B cell (primary cell): ENCODE measurements at regions not wholly inside any gene's neighbourhood (a gene's known extent, or its start where the extent isn't known, plus 50 kb on each side); places are given as distances from the start of the nearest gene placed in this dataset.

Source experiments
- ATAC-seq: fragments of 200-7000 bp; cut with Tn5 transposase; one replicate; pipeline ENCODE4 v1.10.0; 2021; ENCODE audit warnings: low read depth, mild to moderate bottlenecking, moderate number of reproducible peaks, moderate library complexity
- CTCF ChIA-PET: fragments of 350-600 bp; sonication (Branson Sonifier 250); formaldehyde crosslinking; loops from one replicate; lab custom pipeline; 2021; ENCODE audit warnings: antibody characterized with exemption, inconsistent platforms; lab: Charles Lee
- POLR2A ChIA-PET: fragments of 350-600 bp; sonication (Branson Sonifier 250); formaldehyde crosslinking; loops from one replicate; lab custom pipeline; 2021; ENCODE audit warnings: antibody characterized with exemption; lab: Charles Lee
- DNase-seq: peaks from one replicate; pipeline ENCODE4 v3.0.0; 2013
- H2AFZ ChIP-seq: 2 replicates; pipeline ENCODE4 v1.6.1; 2012; ENCODE audit warnings: mild to moderate bottlenecking, low read depth, low read length; ENCODE audit not compliant: insufficient read depth, poor library complexity, severe bottlenecking
- H3K27ac ChIP-seq, 2 donors: 1 replicate in 1 of 2; 2 replicates in 1 of 2; pipeline ENCODE4 v1.5.1; 2012 to 2013; ENCODE audit warnings: low read length in 2 of 2, mild to moderate bottlenecking in 2 of 2, moderate library complexity in 1 of 2
- H3K27me3 ChIP-seq, 4 experiments: fragments of 200-600 bp in 1 of 4; sonication (generic) in 1 of 4; replicated peaks in 1 of 4; 1 replicate in 2 of 4; 2 replicates in 2 of 4; pipeline versions ENCODE4 v1.6.1 to v1.7.0; 2013 to 2016; ENCODE audit warnings: low read length in 3 of 4, mild to moderate bottlenecking in 2 of 4, mixed read lengths in 1 of 4, moderate library complexity in 1 of 4; ENCODE audit not compliant: insufficient read depth in 4 of 4, control insufficient read depth in 3 of 4; ENCODE audit errors: control extremely low read depth in 1 of 4
- H3K36me3 ChIP-seq, 2 experiments: replicated peaks in 1 of 2; 1 replicate in 1 of 2; 2 replicates in 1 of 2; pipeline versions ENCODE4 v1.6.1 to v1.7.1; 2013; ENCODE audit warnings: low read length in 1 of 2; ENCODE audit not compliant: insufficient read depth in 2 of 2, control insufficient read depth in 1 of 2; ENCODE audit errors: control extremely low read depth in 1 of 2, extremely low read depth in 1 of 2
- H3K4me1 ChIP-seq, 2 donors: fragments of 200-600 bp in 1 of 2; sonication (generic) in 1 of 2; 1 replicate in 1 of 2; 2 replicates in 1 of 2; pipeline versions ENCODE4 v1.5.1 to v1.6.1; 2013 to 2017; ENCODE audit warnings: low read length in 2 of 2; ENCODE audit not compliant: control insufficient read depth in 2 of 2, insufficient read depth in 2 of 2
- H3K4me2 ChIP-seq: replicated peaks from 2 replicates; pipeline ENCODE3; 2012; ENCODE audit warnings: mild to moderate bottlenecking, low read depth, low read length; ENCODE audit not compliant: poor library complexity, severe bottlenecking
- H3K4me3 ChIP-seq, 5 experiments: fragments of 200-600 bp in 1 of 5; sonication (generic) in 1 of 5; 1 replicate in 3 of 5; 2 replicates in 2 of 5; pipeline versions ENCODE4 v1.5.1 to v1.7.0; 2011 to 2016; ENCODE audit warnings: low read length in 4 of 5, mild to moderate bottlenecking in 4 of 5, low read depth in 2 of 5, control low read depth in 1 of 5, moderate library complexity in 1 of 5; ENCODE audit not compliant: insufficient read depth in 1 of 5; ENCODE audit errors: control extremely low read depth in 1 of 5, extremely low read depth in 1 of 5
- H3K79me2 ChIP-seq: fragments of 200-600 bp; sonication (generic); one replicate; pipeline ENCODE4 v1.6.0; 2016; ENCODE audit warnings: low read length; ENCODE audit not compliant: control insufficient read depth, insufficient read depth
- H3K9ac ChIP-seq: fragments of 200-600 bp; sonication (generic); 2 replicates; pipeline ENCODE4 v1.6.1; 2017; ENCODE audit warnings: mild to moderate bottlenecking, low read length, moderate library complexity
- H3K9me3 ChIP-seq, 3 donors: one replicate each; pipeline versions ENCODE4 v1.6.1 to v1.7.1; 2013; ENCODE audit warnings: low read length in 2 of 3; ENCODE audit not compliant: control insufficient read depth in 2 of 3, insufficient read depth in 1 of 3; ENCODE audit errors: control extremely low read depth in 1 of 3
- H4K20me1 ChIP-seq: 2 replicates; pipeline ENCODE4 v1.6.0; 2012; ENCODE audit warnings: mild to moderate bottlenecking, low read length; ENCODE audit not compliant: insufficient read depth, control insufficient read depth, poor library complexity, severe bottlenecking
- H3K27ac Mint-ChIP-seq: one replicate; pipeline ENCODE4 v1.8.0; 2021; ENCODE audit warnings: mixed read lengths
- H3K27me3 Mint-ChIP-seq: one replicate; pipeline ENCODE4 v1.8.0; 2021; ENCODE audit warnings: mixed read lengths
- H3K4me1 Mint-ChIP-seq: one replicate; pipeline ENCODE4 v1.8.0; 2021; ENCODE audit warnings: mixed read lengths
- H3K4me3 Mint-ChIP-seq: one replicate; pipeline ENCODE4 v1.8.0; 2021; ENCODE audit warnings: mixed read lengths
- H3K9me3 Mint-ChIP-seq: one replicate; pipeline ENCODE4 v1.8.0; 2022; ENCODE audit warnings: mixed read lengths; ENCODE audit not compliant: insufficient read depth
- EZH2 ChIP-seq: IDR thresholded peaks from 2 replicates; pipeline ENCODE4 v1.6.1; 2012; ENCODE audit warnings: borderline replicate concordance, low read depth, mild to moderate bottlenecking, moderate library complexity, low read length; ENCODE audit not compliant: insufficient read depth, poor library complexity, severe bottlenecking
- WGBS: methylation state at CpG from one replicate; pipeline ENCODE4 v1.1.5; 2013; ENCODE audit warnings: missing lambda C conversion rate; ENCODE audit not compliant: insufficient coverage; 5-methylcytosine and 5-hydroxymethylcytosine counted together
- intact Hi-C: fragments of 100-400 bp; cut with micrococcal nuclease; formaldehyde crosslinking; loops from one replicate; pipeline ENCODE4 v1.10.0; 2022
- TF ChIP-seq, protein P1 (sequence below): fragments of 200-600 bp; IDR thresholded peaks from one replicate; pipeline ENCODE4 v1.8.0; 2022; ENCODE audit warnings: antibody characterized with exemption, mild to moderate bottlenecking

GRCh38 chr11:15754221-15754620 lies 602.1 kb downstream of the SOX6 start:
- Mint-ChIP-seq H3K27me3 (no peaks in the 10 kb centered on the region), H3K4me1 (no peaks in the 10 kb centered on the region), H3K27ac (no peak overlapping the region), H3K4me3 (no peak overlapping the region), H3K9me3 (no peaks in the 10 kb centered on the region)
- TF ChIP-seq, protein P1, sequence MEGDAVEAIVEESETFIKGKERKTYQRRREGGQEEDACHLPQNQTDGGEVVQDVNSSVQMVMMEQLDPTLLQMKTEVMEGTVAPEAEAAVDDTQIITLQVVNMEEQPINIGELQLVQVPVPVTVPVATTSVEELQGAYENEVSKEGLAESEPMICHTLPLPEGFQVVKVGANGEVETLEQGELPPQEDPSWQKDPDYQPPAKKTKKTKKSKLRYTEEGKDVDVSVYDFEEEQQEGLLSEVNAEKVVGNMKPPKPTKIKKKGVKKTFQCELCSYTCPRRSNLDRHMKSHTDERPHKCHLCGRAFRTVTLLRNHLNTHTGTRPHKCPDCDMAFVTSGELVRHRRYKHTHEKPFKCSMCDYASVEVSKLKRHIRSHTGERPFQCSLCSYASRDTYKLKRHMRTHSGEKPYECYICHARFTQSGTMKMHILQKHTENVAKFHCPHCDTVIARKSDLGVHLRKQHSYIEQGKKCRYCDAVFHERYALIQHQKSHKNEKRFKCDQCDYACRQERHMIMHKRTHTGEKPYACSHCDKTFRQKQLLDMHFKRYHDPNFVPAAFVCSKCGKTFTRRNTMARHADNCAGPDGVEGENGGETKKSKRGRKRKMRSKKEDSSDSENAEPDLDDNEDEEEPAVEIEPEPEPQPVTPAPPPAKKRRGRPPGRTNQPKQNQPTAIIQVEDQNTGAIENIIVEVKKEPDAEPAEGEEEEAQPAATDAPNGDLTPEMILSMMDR: no peak
- no peak for TF ChIP-seq EZH2
- ChIA-PET POLR2A (no interaction called here), CTCF (no interaction called here)
- H3K36me3 ChIP-seq: no peaks in the 10 kb centered on the region
- no peak overlapping the region for H3K27ac ChIP-seq
- no peak overlapping the region for H3K4me3 ChIP-seq
- intact Hi-C loops: no loop called here
- no peaks in the 10 kb centered on the region for H3K9me3 ChIP-seq
- H3K4me1 ChIP-seq: no peaks in the 10 kb centered on the region
- peaks cover 0 to 2% (median 0%) of the 10 kb centered on the region in 4 experiments for H3K27me3 ChIP-seq
- H3K4me2 ChIP-seq: no peak overlapping the region
- no peak overlapping the region for H2AFZ ChIP-seq
- no peak overlapping the region for H3K9ac ChIP-seq
- no peaks in the 10 kb centered on the region for H3K79me2 ChIP-seq
- no CpG with 5 or more reads among the region's 1 CpG for WGBS
- no peaks in the 10 kb centered on the region for H4K20me1 ChIP-seq
- no peak for ATAC-seq
- no peak for DNase-seq

- ChIA-PET POLR2A (no interaction called here), CTCF (no interaction called here)
- H3K27ac Mint-ChIP-seq: no peak overlapping the region
- H3K4me1 ChIP-seq: no peaks in the 10 kb centered on the region
- TF ChIP-seq, protein P1: no peak
- no peak for TF ChIP-seq EZH2
- H3K9me3 Mint-ChIP-seq: no peaks in the 10 kb centered on the region
- no peaks in the 10 kb centered on the region for H4K20me1 ChIP-seq
- H3K4me3 ChIP-seq: no peak overlapping the region
- H3K4me1 Mint-ChIP-seq: no peaks in the 10 kb centered on the region
- DNase-seq (no peak), ATAC-seq (no peak)
- no peak overlapping the region for H3K4me3 Mint-ChIP-seq
- H3K27ac ChIP-seq: no peak overlapping the region
- 79% methylated on average over 13 of the region's 16 CpGs for WGBS
- H3K27me3 Mint-ChIP-seq: no peaks in the 10 kb centered on the region
- no peak overlapping the region for H3K9ac ChIP-seq
- intact Hi-C loops: no loop called here
- H3K4me2 ChIP-seq: no peak overlapping the region
- no peaks in the 10 kb centered on the region for H3K36me3 ChIP-seq
- no peak overlapping the region for H2AFZ ChIP-seq
- no peaks in the 10 kb centered on the region for H3K9me3 ChIP-seq
- no peaks in the 10 kb centered on the region for H3K79me2 ChIP-seq
- peaks cover 0 to 2% (median 0%) of the 10 kb centered on the region in 4 experiments for H3K27me3 ChIP-seq
Measured at GRCh38 chr11:15757048-15757698, 599.2 kb downstream of the SOX6 start.
